ENCODE measurements at regions not wholly inside any gene's neighbourhood (a gene's known extent, or its start where the extent isn't known, plus 50 kb on each side); places are given as distances from the start of the nearest gene placed in this dataset.
"Not testable (repeated sequence)": the region's sequence is repeated elsewhere in the genome, so short reads cannot be mapped to it uniquely, and the experiment has no call there.

DNA sequence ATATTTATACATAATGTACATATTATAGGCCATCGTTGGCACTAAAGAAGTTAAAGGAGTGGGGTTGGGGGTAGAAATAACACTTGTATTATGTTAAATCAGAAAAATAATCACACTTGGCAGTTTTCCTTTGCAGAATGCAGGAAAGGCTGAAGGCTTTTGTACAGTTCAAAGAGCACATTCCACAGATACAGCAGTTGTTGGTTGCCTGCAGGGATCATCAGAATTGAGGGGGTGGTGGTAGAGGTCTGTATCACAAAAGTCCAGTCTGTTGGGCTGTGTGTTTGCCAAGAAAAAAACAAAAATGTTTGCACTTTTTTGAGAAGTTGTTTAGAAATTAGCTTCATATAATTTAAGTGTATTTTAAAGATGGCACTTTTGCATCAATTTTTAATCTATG, 231.8 kb upstream of the FOXP2 start:
- no peak for DNase-seq (ENCODE audit: low read depth in 1 of 2, low spot score in 1 of 2)

GRCh38 chr7:114181280-114181679, 233.3 kb upstream of the FOXP2 start:
- DNase-seq (ENCODE audit: low read depth in 1 of 2, low spot score in 1 of 2): no peak

- no peak for DNase-seq (ENCODE audit: low read depth in 1 of 2, low spot score in 1 of 2)
Observed at GRCh38 chr7:114180556-114181266, 233.9 kb upstream of the FOXP2 start.

DNA sequence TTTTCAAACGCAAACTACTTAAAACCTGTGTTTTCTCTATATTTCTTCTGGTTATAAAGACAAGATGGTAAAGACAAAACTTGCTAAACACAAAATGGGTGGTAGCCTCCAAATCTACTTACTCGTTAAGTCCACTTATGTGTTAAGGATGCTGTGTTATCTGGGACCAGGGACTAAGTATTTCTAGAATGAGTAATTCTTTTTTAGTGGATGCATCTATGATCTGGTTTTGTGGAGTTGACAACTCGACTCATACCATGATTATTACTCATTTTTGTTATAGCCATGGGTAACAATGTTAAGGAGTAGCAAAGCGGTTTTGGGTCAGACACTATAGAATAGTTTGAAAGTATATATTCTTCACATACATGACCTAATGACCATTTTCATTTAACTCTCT, 239.5 kb upstream of the FOXP2 start:
- no peak for DNase-seq (ENCODE audit: low read depth in 1 of 2, low spot score in 1 of 2)

DNA sequence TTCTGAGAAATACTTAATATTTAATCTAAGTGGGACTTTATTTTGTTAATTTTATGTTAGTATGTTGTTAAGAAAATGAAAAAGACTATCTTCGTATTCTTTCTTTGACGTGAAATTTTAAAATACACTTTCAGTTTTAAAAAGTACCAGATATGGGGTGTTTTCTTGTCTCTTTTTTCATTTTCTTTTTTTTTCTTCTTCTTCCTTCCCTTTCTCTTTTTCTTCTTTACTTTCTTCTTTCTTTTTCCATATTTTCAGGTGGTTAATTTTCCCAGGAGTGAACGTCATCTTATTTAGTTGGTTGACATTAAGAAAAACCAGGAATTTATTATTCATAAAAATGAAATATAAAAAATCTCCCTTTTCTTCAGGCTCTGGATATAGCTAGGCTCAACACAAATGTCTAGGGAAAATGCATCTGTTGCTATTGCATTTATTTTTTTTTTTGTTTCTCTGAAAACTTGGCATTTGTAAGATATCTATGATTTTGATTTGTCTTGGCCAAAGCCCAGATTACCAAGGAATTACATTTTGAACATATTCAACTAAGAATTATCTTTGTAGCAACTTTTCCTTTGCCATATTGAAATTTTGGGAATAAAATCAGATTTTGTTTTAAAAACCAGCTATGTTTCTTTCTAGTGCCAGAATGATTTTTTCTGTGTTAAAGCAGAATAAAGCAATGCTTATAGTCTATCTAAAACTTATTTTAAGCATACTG, 241.3 kb upstream of the FOXP2 start:
- DNase-seq (ENCODE audit: low read depth in 1 of 2, low spot score in 1 of 2): no peak

DNA sequence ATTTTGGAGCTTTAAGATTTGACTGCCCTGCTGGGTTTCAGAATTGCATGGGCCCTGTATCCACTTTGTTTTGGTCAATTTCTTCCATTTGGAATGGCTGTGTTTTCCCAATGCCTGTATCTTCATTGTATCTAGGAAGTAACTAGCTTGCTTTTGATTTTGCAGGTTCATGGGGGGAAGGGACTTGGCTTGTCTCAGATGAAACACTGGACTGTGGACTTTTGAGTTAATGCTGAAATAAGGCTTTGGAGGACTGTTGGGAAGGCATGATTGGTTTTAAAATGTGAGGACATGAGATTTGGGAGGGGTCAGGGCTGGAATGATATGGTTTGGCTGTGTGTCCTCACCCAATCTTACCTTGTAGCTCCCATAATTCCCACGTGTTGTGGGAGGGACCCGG, 245.2 kb upstream of the FOXP2 start:
- not testable (repeated sequence) for DNase-seq (ENCODE audit: low read depth in 1 of 2, low spot score in 1 of 2)

DNA sequence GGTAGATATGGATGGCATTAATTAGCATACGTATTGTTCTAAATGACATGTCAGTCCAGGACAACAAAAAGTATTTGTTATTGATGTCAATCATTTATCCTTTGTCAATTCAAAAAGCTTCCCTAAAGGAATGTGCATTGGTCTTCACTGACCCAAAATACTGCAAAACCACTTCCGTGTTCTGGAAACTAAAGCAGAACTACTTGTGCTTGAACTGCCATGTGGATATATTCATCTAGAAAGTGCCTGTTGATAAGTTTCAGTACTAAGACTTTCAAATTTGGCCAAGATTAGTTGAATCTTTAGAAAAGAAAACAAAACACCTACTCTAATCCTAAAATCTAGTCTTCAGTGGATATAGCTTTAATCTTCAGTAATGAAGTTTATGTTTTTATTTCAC, 242.1 kb upstream of the PPP1R3A start:
- DNase-seq (ENCODE audit: low read depth in 1 of 2, low spot score in 1 of 2): no peak

GRCh38 chr7:114158854-114159253, 240.0 kb upstream of the PPP1R3A start:
- DNase-seq (ENCODE audit: low read depth in 1 of 2, low spot score in 1 of 2): no peak

- no peak for DNase-seq (ENCODE audit: low read depth in 1 of 2, low spot score in 1 of 2)
Observed at GRCh38 chr7:114158275-114158674, 239.5 kb upstream of the PPP1R3A start.

GRCh38 chr7:114156178-114156577, 237.4 kb upstream of the PPP1R3A start:
- DNase-seq (ENCODE audit: low read depth in 1 of 2, low spot score in 1 of 2): no peak

- no peak for DNase-seq (ENCODE audit: low read depth in 1 of 2, low spot score in 1 of 2)
Observed at GRCh38 chr7:114155116-114156110, 236.6 kb upstream of the PPP1R3A start.

DNA sequence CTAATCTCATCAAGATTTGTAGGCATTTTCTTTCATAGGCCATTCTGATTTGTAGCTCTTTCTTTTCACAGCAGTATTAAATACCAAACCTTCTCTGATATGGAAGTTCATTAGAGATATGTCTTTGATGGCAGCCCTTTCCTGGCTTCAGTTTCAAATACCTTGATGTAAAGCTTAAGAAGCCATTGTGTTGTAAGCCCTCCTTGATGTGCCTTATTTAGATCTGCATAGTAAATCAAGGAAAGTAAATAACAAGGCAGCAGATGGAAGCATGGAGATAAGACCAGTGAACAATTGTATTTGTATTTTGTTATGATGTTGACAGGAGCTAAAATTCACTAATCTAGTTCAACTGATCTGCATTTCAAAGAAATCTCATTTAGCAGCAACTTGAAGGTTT, 234.9 kb upstream of the PPP1R3A start:
- DNase-seq (ENCODE audit: low read depth in 1 of 2, low spot score in 1 of 2): no peak

GRCh38 chr7:114152314-114152938, 233.6 kb upstream of the PPP1R3A start:
- DNase-seq (ENCODE audit: low read depth in 1 of 2, low spot score in 1 of 2): no peak

DNA sequence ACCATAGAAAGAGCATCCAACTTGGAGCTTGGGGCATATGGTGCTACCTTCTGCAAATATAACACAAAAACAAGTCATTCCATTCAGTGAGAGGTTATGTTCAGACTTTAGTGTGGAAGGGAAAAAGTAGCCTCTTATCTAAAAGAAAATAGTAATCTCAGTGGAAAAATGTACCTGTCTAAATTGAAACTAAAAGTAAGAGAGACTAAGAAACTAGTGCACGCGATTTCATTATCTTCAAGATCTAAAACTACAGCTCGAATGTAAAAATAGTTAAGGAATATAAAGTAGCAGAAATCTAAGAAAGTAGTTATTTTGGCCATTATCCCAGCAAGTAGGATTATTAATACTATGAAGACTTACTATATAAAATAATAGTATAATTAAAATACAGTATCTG, 233.0 kb upstream of the PPP1R3A start:
- DNase-seq (ENCODE audit: low read depth in 1 of 2, low spot score in 1 of 2): no peak

- DNase-seq (ENCODE audit: low read depth in 1 of 2, low spot score in 1 of 2): no peak
Observed at GRCh38 chr7:114150689-114151088, 231.9 kb upstream of the PPP1R3A start.

DNA sequence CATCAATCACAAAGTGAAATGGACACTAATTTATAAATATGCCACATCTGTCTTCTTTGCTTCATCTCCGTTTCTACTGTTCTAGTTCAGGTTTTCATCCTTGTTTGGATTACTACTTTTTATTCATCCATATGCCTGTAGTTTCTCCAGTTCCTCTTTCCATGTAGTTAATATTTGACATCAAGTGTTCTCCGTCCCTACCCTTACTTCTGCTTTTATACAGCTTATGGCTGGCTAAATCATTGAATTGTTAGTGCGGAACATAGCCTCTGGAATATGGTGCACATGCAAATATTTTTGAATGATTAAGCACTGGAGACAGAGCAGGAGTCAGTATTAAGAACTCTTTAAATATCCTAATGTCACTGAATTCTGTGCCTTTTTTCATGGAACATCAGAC, 230.0 kb upstream of the PPP1R3A start:
- no peak for DNase-seq (ENCODE audit: low read depth in 1 of 2, low spot score in 1 of 2)

GRCh38 chr7:114141415-114141814, 222.6 kb upstream of the PPP1R3A start:
- DNase-seq (ENCODE audit: low read depth in 1 of 2, low spot score in 1 of 2): no peak

GRCh38 chr7:114140561-114140960, 221.8 kb upstream of the PPP1R3A start:
- no peak for DNase-seq (ENCODE audit: low read depth in 1 of 2, low spot score in 1 of 2)

GRCh38 chr7:114139690-114140089, 220.9 kb upstream of the PPP1R3A start:
- DNase-seq (ENCODE audit: low read depth in 1 of 2, low spot score in 1 of 2): not testable (repeated sequence)

DNA sequence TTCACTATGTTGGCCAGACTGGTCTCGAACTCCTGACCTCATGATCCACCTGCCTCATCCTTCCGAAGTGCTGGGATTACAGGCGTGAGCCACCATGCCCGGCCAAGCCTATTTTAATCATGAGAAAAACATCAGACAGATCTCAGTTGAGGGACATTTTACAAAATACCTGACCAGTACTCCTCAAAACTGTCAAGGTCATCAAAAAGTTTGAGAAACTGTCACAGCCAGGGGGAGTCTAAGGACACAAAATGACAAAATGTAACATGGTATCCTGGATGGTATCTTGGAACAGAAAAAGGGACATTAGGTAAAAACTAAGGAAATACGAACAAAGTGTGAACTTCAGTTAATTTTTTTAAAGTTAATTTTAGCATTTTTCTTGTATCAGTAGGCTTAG, 219.8 kb upstream of the PPP1R3A start:
- DNase-seq (ENCODE audit: low read depth in 1 of 2, low spot score in 1 of 2): no peak

GRCh38 chr7:114133717-114134116, 214.9 kb upstream of the PPP1R3A start:
- no peak for DNase-seq (ENCODE audit: low read depth in 1 of 2, low spot score in 1 of 2)
